GM19455 (cell line): ENCODE measurements at regions not wholly inside any gene's neighbourhood (a gene's known extent, or its start where the extent isn't known, plus 50 kb on each side); places are given as distances from the start of the nearest gene placed in this dataset.
"Not testable (repeated sequence)": the region's sequence is repeated elsewhere in the genome, so short reads cannot be mapped to it uniquely, and the experiment has no call there.

Experiments
- ATAC-seq: cut with Tn5 transposase; IDR thresholded peaks from one replicate; pipeline ENCODE4 v1.9.1; 2021; ENCODE audit not compliant: unreplicated experiment

DNA sequence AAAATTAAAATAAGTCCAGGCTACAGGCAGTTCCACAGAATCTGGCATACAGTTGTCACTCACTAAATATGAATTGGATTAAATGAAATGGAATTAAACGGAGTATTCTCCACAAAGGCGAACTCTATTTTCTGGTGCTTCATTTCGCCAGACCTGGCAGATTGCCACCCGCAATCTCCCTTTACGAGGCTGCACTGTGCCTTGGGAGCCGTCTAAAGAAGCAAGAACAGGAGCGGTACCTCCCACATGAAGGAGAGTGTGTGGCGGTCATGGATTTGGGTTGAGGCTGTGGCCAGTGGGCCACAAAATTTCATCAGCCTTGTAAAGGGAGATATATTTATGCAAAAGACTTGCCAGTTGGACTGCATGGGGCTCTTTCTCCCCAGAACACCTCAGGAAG lies 151.0 kb downstream of the OSR1 start:
- no peak for ATAC-seq

GRCh38 chr2:19205983-19206533 lies 152.4 kb downstream of the OSR1 start:
- ATAC-seq, result no peak

GRCh38 chr2:19203866-19204265 lies 154.6 kb downstream of the OSR1 start:
- no peak for ATAC-seq

DNA sequence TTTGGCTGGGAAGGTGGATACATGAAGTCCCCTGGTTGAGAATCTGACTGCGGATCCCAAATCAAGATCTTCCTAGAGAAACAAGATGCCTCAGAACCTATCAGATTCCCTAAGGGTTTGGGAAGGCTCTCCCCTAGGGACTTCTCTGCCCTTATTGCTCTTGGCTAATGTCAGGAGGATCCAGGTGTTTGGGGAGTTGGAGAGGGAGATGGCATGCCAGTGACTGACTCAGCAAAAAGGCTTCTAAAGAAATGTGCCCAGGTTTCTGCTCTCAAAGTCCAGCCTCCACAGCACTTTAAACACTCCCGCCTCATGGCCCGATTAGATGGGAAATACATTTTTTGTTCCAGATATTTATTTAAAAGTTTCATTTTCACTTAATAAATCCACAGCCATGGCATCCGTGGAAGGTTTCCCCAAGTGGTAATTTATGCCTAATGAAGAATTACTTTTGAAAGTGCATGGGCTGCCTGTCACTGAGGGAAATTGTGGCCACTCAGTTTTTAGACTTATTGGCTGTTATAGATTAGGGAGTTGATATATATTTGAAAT lies 156.4 kb downstream of the OSR1 start:
- no peak for ATAC-seq

DNA sequence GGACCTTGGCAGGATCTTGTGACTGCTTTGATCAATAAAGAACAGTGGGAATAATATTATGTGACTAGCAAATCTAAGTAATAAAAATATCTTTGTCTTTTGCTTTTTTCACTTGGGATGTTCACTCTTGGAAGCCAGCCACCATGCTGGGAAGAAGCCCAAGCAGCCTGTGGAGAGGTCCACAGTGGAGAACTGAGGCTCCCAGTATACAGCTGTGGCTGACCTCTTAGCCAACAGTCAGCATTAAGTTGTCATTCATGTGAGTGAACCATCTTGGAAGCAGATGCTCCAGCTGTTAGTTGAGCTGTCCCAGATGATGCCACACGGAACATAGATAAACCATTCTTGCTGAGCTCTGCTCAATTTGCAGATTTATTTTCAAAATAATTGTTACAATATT lies 160.0 kb downstream of the OSR1 start:
- no peak for ATAC-seq

DNA sequence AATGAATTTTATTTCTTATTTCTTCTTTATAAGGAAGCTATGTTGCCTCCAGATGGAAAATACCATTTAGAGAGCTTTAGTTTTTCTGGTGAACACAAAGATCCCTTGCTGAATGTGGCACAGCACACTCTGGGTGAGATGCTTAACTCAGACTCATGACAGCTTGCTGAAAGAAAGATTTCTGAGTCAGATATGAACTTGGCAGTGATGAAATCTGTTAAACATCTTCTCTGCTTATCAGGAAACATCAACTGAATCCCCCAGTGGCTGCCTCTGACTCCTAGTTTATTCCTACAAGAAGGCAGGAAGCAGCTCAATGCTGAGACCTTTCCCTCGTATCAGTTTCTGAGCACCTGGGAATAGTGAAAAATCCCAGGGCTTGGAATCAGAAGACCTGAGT lies 162.8 kb downstream of the OSR1 start:
- no peak for ATAC-seq

- no peak for ATAC-seq
These were observed 169.0 kb downstream of the OSR1 start for GRCh38 chr2:19189391-19189790.

DNA sequence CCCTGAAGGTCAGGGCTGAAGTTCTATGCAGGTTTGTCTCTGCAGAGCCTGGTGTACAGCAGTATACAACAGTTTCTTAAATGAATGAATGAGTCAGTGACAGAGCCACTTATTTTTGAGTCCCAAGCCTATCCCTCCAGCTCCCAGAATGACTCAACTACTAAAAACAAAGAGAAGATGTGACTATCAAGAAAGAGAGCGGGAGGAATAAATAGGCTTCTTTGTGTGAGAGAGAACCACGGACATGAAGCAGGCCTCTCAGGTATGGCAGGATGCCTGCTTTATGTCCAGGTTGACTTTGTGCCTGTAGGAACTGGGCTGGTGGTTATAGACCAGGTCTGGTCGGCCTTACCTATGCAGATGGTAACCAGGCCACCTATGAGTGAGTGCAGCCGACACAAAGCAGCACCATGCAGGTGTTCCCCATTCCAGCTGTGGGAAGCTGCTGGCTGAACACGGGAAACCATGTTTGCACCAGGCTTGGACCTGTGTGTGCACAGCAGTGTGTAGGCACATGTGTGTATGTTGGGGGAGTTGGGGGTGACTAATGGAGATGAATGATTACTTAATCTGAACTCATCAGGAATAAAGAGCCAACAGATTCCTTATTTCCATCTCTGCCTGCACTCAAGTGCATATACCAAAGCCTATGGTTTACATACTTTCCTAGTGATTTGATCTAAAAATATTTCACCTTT lies 171.0 kb downstream of the OSR1 start:
- ATAC-seq, result no peak

DNA sequence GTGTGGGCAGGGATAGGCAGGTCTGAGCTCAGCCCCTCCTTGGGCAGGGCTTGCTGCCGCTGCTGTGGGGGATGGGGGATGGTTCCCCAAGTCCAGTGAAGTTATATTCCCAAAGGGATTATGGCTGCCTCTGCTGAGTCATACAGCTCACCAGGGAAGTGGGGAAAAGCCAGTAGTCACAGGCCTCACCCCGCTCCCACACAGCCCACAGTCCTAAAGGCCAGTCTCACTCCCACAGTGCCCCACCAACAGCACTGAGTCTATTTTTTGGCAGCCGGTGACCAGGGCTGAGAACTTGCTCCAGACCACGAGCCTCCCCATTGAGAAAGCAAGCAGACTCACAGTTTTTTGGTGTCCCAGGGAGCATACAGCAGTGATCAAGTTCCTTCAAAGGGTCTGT lies 173.3 kb downstream of the OSR1 start:
- ATAC-seq, result no peak

GRCh38 chr2:19178175-19178574 lies 180.2 kb downstream of the OSR1 start:
- ATAC-seq, result no peak

GRCh38 chr2:19176977-19177376 lies 181.4 kb downstream of the OSR1 start:
- ATAC-seq, result no peak

DNA sequence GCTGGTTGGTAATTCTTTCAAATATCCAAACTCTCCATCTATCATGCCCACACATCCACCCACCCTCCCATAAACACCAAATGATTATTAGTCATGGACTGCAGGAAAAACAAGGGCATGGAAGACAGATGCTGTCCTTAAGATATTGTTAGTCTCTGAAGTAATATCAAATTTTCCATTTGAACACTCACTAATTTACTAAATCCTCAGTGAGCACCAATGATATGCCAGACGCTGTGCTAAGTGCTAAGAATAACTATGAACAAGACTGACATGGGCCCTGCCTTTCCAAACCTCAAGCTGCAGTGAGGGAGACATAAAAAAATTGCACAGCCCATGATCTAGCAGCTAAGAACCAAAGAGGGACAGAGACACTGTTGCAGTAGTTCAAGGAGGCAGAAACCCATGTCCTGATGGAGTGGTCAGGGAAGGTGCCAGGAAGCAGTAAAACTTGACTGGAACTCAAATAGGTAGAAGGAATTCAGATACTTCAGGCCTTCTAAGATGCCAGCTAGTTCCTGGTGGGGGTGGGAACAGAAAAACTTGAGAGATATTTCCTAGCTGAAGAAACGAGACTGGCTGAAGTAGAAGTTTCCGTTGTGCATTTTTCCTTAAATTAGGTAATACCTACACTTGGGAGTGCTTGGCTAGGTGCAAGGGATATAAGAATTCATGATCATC lies 182.1 kb downstream of the OSR1 start:
- ATAC-seq, result no peak

- no peak for ATAC-seq
These were observed 184.2 kb downstream of the OSR1 start for GRCh38 chr2:19174176-19174575.

DNA sequence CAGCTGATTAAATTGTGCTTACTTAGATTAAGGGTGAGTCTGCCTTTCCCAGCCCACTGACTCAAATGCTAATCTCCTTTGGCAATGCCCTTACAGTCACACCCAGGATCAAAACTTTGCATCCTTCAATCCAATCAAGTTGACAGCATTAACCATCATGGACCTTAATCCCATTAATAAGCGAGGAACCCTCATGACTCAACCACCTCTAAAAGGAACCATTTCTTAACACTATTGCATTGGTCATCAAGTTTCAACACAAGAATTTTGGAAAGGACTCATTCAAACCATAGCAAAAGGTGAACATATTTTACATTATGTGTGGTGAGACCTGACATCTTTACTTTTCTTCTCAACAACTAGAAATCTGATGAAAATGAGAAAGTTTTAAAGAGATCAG lies 187.0 kb downstream of the OSR1 start:
- ATAC-seq, result no peak

GRCh38 chr2:19169134-19169768 lies 189.2 kb downstream of the OSR1 start:
- ATAC-seq, result no peak

DNA sequence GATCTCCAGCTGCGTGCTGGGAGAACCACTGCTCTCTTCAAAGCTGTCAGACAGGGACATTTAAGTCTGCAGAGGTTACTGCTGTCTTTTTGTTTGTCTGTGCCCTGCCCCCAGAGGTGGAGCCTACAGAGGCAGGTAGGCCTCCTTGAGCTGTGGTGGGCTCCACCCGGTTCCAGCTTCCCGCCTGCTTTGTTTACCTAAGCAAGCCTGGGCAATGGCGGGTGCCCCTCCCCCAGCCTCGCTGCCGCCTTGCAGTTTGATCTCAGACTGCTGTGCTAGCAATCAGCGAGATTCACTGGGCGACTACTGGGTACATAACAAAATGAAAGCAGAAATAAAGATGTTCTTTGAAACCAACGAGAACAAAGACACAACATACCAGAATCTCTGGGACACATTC lies 194.3 kb downstream of the OSR1 start:
- ATAC-seq, result not testable (repeated sequence)

GRCh38 chr2:19158896-19159295 lies 199.5 kb downstream of the OSR1 start:
- ATAC-seq, result no peak

DNA sequence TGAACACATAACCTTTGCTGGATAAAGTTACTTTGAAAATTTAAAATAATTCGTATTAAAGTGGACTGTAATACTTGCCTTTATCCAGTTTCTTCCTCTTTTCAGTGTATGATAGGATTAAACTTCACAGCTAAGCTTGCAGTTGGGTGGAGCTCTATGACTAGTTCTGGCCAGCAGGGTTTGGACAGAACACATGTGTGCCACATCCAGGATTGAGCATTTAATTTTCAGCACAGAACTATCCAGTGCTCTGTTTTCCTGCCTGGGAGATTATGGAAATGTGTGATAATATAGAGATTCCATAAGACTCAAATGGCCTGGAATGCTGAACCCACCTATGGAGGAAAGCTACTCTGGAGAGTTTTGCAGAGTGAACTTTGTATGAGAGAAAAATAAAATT lies 200.2 kb downstream of the OSR1 start:
- ATAC-seq, result no peak

DNA sequence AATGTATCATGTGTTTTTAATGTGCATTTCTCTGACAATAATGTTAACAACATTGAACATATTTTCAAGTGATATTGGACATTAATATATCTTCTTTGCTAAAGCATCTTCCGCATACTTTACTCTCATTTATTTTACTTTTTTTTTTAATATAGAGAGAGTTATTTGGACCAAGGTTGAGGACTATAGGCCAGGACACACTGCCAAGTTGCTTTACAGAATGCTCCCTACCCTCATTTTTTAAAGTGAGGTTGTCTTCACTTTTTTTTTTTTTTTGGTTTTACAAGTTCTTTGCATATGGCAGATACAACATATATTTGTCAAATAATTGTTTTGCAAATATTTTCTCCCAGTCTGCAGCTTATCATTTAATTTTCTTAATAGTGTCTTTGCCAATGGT lies 201.8 kb downstream of the OSR1 start:
- no peak for ATAC-seq

DNA sequence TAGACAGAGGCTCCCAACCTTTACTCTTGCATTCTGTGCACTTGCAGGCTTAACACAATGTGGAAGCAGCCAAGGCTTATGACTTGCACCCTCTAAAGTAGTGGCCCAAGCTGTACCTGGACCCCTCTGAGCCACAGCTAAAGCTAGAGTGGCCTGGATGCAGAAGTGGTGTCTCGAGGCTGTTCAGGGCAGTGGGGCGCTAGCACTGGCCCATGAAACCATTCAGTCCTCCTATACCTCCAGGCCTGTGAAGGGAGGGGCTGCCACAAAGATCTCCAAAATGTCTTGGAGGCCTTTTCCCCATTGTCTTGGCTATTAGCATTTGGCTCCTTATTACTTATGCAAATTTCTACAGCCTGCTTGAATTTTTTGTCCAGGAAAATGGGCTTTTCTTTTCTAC lies 207.7 kb downstream of the OSR1 start:
- ATAC-seq, result no peak

DNA sequence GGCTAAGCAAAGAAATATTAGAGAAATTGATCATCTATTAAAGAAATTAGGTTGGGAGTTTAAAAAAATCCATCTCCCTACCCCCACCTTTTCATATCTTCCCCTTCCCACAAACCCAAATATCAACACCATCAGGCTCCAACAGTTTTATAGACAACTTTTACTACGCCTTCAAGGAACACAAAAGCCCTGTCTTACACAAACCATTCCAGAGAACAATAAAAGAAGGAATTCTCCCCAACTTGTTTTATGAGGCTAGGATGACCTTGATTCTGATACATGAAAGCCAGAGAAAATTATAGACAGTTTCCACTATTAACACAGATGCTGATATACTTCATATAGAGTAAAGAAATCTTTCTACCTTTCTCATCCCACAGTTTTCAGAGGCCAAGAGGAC lies 211.6 kb downstream of the OSR1 start:
- ATAC-seq, result no peak
